AG04450 (cell line): ENCODE measurements at regions not wholly inside any gene's neighbourhood (a gene's known extent, or its start where the extent isn't known, plus 50 kb on each side); places are given as distances from the start of the nearest gene placed in this dataset.

Source experiments
- CTCF ChIA-PET: fragments of 300-600, 350-600 bp; formaldehyde crosslinking; extraction: SDS; loops from one replicate; lab custom pipeline; 2022; ENCODE audit warnings: antibody characterized with exemption, inconsistent platforms; lab: Charles Lee
- POLR2A ChIA-PET: fragments of 350-600 bp; formaldehyde crosslinking; extraction: SDS; loops from one replicate; lab custom pipeline; 2021; ENCODE audit warnings: antibody characterized with exemption, inconsistent platforms; lab: Yijun Ruan, JAX
- DNase-seq: peaks from one replicate; pipeline ENCODE4 v3.0.0-alpha.2; 2011; ENCODE audit warnings: low read depth, low spot score
- H3K27ac ChIP-seq: one replicate; pipeline ENCODE4 v1.5.1; 2012; ENCODE audit warnings: low read depth, low read length, control low read depth
- H3K27me3 ChIP-seq: one replicate; pipeline ENCODE4 v1.6.0; 2012; ENCODE audit warnings: low read length; ENCODE audit not compliant: control insufficient read depth, insufficient read depth
- H3K4me3 ChIP-seq: 2 replicates; pipeline ENCODE4 v1.5.1; 2011; ENCODE audit warnings: mild to moderate bottlenecking, low read depth, low read length, control low read depth
- H3K9me3 ChIP-seq: 2 replicates; pipeline ENCODE4 v1.5.1; 2012; ENCODE audit warnings: low read length; ENCODE audit not compliant: control insufficient read depth, insufficient read depth
- TF ChIP-seq, protein P1 (sequence below): IDR thresholded peaks from 2 replicates; pipeline ENCODE4 v1.5.1; 2011; ENCODE audit warnings: low read depth, low read length, control low read depth, inconsistent platforms

DNA sequence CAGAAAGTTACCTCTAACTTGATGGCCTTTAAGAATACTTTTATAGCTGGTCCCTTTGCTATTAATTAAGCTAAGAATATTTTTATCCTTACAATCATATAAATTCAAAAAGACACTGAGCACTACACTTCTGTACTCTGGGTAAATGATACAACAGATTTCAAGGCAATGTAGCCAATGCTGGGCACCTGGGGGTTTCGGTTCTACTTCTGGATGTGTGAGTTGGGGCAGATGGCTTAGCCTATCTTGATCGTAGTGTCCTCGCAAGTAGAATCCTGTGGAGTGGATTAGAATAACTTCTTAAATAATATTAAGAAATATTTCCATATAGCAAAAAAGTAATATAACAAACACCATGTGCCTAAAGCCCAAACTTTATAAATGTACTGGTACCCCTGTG is 96.9 kb upstream of the NT5E start:
- ChIA-PET POLR2A (no interaction called here), CTCF (interaction anchor here (0.8 to 7.3 kb wide), 5 partner anchors 29 to 184 kb away, joined by 4 to 412 read pairs (median 39); no protein-coding TSS in a partner anchor)
- TF ChIP-seq, protein P1, sequence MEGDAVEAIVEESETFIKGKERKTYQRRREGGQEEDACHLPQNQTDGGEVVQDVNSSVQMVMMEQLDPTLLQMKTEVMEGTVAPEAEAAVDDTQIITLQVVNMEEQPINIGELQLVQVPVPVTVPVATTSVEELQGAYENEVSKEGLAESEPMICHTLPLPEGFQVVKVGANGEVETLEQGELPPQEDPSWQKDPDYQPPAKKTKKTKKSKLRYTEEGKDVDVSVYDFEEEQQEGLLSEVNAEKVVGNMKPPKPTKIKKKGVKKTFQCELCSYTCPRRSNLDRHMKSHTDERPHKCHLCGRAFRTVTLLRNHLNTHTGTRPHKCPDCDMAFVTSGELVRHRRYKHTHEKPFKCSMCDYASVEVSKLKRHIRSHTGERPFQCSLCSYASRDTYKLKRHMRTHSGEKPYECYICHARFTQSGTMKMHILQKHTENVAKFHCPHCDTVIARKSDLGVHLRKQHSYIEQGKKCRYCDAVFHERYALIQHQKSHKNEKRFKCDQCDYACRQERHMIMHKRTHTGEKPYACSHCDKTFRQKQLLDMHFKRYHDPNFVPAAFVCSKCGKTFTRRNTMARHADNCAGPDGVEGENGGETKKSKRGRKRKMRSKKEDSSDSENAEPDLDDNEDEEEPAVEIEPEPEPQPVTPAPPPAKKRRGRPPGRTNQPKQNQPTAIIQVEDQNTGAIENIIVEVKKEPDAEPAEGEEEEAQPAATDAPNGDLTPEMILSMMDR = no peak
- Histone ChIP-seq H3K27ac (no peak overlapping the region), H3K9me3 (no peaks in the 10 kb centered on the region), H3K4me3 (no peak overlapping the region), H3K27me3 (no peaks in the 10 kb centered on the region)
- DNase-seq = no peak

DNA sequence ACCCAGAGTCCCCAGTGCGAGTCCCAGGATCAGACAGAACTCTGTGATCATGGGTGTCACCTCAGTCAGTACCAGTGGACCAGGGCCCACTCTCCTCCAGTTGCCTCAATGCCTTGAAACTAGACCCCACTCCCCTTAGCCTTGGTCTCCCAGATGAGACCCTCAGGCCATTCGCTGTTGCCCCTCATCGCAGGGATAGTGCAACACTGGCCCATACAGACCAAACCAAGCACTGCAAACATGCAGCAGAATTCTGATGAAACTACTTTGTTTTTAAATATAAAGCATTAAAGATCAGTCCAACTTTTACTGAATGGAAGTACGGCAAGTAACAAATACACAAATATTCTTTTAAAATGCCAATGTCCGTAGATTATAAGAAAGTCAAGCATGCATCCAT is 101.2 kb upstream of the NT5E start:
- no peak overlapping the region for H3K27ac ChIP-seq
- POLR2A ChIA-PET = no interaction called here
- TF ChIP-seq, protein P1 = peak; percentile 41; the same call in 1 of the 2 replicates
- no peak for DNase-seq
- CTCF ChIA-PET = interaction anchor here (0.7 to 6.4 kb wide), 4 partner anchors 9 to 151 kb away, joined by 3 to 38 read pairs (median 4); no protein-coding TSS in a partner anchor
- H3K27me3 ChIP-seq = no peaks in the 10 kb centered on the region
- H3K4me3 ChIP-seq = no peak overlapping the region
- H3K9me3 ChIP-seq = no peaks in the 10 kb centered on the region

DNA sequence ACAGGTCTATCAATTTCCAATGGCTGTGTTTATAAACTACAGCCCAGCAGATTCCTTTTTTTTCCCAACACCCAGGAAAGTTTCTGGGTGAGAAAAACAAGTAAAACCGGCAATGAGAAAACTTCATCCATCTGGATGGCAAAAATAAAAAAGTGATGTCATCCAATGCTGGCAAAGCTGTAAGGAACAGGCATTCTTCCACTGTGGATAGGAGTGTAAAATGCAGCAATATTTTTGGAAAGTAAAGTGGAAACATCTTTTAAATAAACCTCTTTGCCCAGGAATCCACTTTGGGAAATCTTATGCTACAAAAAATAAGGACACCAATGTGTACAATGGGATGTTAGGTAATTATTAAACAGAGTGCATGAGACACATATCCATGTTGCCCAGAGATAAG is 102.1 kb upstream of the NT5E start:
- H3K27ac ChIP-seq = no peak overlapping the region
- no peak overlapping the region for H3K4me3 ChIP-seq
- no peak for DNase-seq
- no peaks in the 10 kb centered on the region for H3K27me3 ChIP-seq
- TF ChIP-seq, protein P1 = no peak
- CTCF ChIA-PET = interaction anchor here (0.6 to 6.4 kb wide), 7 partner anchors 8 to 245 kb away, joined by 3 to 38 read pairs (median 3); no protein-coding TSS in a partner anchor
- H3K9me3 ChIP-seq = no peaks in the 10 kb centered on the region
- POLR2A ChIA-PET = no interaction called here

DNA sequence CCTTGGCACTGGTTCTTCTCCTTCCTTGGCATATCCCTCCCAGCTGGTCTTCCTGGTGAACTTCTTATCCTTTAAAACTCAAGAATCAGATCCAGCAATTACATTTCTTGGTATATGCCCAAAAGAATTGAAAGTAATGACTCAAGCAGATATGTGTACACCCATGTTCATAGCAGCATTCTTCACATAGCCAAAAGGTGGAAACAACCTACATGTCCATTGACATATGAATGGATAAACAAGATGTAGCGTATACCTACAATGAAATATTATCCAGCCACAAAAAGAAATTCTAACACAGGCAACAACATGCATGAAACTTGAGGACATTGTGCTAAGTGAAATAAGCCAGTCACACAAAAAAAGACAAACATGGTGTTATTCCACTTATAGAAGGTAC is 103.7 kb upstream of the NT5E start:
- DNase-seq = no peak
- CTCF ChIA-PET = interaction anchor here (1.8 to 6.4 kb wide), 4 partner anchors 9 to 192 kb away, joined by 6 to 38 read pairs (median 12); no protein-coding TSS in a partner anchor

DNA sequence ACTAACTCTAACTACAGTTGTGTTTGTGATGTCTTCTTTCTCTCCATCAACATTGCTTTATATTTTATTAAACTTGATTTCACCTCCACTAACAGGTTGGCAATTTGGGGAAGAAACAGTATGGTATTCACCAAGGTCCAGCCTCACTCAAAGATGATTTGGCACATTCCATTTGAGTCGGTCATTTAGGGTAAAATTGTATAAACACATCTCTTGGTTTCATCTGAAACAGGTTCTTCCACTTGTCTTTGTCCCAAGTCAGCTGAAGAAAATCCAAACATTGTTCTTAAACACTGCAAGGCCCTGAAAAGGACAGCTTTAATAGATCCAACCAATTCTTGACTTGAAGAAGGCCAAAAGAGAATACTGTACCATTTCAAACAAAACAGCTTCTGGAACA is 104.9 kb upstream of the NT5E start:
- no peak for DNase-seq
- ChIA-PET CTCF (interaction anchor here (1.8 to 6.4 kb wide), 4 partner anchors 10 to 193 kb away, joined by 6 to 38 read pairs (median 12); no protein-coding TSS in a partner anchor), POLR2A (no interaction called here)
- H3K4me3 ChIP-seq = no peak overlapping the region
- TF ChIP-seq, protein P1 = no peak
- H3K27ac ChIP-seq = no peak overlapping the region
- H3K27me3 ChIP-seq = no peaks in the 10 kb centered on the region
- no peaks in the 10 kb centered on the region for H3K9me3 ChIP-seq

More for the DNA sequence above, 103.7 kb upstream of the NT5E start:
- no peak overlapping the region for H3K4me3 ChIP-seq
- H3K9me3 ChIP-seq = no peaks in the 10 kb centered on the region
- POLR2A ChIA-PET = no interaction called here
- H3K27me3 ChIP-seq = no peaks in the 10 kb centered on the region
- TF ChIP-seq, protein P1 = no peak
- H3K27ac ChIP-seq = no peak overlapping the region
